Testis (tissue), 2 donors: ENCODE measurements at regions not wholly inside any gene's neighbourhood (a gene's known extent, or its start where the extent isn't known, plus 50 kb on each side); places are given as distances from the start of the nearest gene placed in this dataset.

Experiments used
- POLR2A ChIP-seq: fragments of 450-650 bp; IDR thresholded peaks from one replicate; pipeline ENCODE4 v1.6.1; 2017; ENCODE audit warnings: antibody characterized with exemption, mild to moderate bottlenecking, moderate library complexity
- TF ChIP-seq, protein P1 (sequence below), 3 experiments: fragments of 450-650 bp in 2 of 3; fragments of 200-600 bp in 1 of 3; sonication (generic) in 1 of 3; IDR thresholded peaks; one replicate each; pipeline ENCODE4 v1.5.1; 2016 to 2019; ENCODE audit warnings: antibody characterized with exemption in 3 of 3, mild to moderate bottlenecking in 2 of 3, moderate library complexity in 1 of 3

DNA sequence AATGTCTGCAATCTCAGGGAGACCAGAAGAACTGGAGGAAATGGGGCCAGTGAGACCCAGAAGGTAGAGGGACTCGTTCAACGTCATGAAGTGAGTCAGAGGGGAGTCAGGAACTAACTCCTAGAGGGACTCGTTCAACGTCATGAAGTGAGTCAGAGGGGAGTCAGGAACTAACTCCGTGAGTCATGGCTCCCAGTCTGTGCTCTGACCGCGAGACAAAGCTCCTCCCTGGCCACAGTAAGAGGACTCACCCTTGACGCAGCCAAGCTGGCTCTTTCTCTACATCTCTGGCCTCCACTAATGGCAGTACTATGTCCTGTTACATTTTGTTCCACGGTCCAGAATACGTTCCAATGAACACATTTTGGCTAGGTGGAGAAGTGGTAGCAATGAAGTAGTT, 902.5 kb downstream of the KCNJ2 start:
- TF ChIP-seq, protein P1, sequence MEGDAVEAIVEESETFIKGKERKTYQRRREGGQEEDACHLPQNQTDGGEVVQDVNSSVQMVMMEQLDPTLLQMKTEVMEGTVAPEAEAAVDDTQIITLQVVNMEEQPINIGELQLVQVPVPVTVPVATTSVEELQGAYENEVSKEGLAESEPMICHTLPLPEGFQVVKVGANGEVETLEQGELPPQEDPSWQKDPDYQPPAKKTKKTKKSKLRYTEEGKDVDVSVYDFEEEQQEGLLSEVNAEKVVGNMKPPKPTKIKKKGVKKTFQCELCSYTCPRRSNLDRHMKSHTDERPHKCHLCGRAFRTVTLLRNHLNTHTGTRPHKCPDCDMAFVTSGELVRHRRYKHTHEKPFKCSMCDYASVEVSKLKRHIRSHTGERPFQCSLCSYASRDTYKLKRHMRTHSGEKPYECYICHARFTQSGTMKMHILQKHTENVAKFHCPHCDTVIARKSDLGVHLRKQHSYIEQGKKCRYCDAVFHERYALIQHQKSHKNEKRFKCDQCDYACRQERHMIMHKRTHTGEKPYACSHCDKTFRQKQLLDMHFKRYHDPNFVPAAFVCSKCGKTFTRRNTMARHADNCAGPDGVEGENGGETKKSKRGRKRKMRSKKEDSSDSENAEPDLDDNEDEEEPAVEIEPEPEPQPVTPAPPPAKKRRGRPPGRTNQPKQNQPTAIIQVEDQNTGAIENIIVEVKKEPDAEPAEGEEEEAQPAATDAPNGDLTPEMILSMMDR (IDR thresholded peaks at IDR 0.05): no peak
- no peak for TF ChIP-seq POLR2A
